ENCODE measurements at regions not wholly inside any gene's neighbourhood (a gene's known extent, or its start where the extent isn't known, plus 50 kb on each side); places are given as distances from the start of the nearest gene placed in this dataset.

DNA sequence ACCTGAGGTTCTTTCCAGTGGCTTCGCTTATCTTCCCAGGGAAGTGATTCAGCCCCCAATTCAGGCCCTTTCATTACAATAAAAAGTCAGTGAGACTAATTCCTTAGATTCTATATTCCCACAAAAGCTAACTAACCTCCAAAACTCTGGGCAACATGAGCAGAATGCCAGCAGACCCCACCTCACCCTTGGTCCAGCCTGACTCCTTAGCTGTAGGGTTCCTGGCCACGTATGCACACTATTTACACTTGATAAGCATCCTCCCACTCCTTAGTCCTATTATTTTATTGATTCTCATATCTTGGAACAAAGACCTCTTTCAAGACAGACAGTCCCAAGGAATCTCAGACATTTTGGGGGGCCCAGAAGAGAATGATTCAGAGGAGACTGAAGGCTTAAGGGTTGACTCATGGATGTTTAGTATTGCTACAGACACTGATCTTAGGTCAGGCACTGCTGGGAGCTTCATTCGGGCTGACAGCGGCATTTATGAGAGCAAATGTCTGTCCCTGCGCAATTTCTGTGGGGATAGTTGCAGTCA is 162.6 kb upstream of the GDF10 start:
- Histone ChIP-seq H3K4me1 (no peaks in the 10 kb centered on the region), H3K9me3 (no peaks in the 10 kb centered on the region), H3K27me3 (no peaks in the 10 kb centered on the region), H3K4me3 (no peak overlapping the region), H3K36me3 (no peaks in the 10 kb centered on the region), H3K27ac (no peak overlapping the region)
- WGBS: 93% methylated on average over 3 of the region's 5 CpGs
- no peak for DNase-seq (ENCODE audit: low spot score in 2 of 2)
- TF ChIP-seq EP300 (IDR thresholded peaks at IDR 0.05) (no peak), POLR2AphosphoS5 (IDR thresholded peaks at IDR 0.05) (no peak), POLR2A (IDR thresholded peaks at IDR 0.05) (no peak)
- TF ChIP-seq, protein P1, sequence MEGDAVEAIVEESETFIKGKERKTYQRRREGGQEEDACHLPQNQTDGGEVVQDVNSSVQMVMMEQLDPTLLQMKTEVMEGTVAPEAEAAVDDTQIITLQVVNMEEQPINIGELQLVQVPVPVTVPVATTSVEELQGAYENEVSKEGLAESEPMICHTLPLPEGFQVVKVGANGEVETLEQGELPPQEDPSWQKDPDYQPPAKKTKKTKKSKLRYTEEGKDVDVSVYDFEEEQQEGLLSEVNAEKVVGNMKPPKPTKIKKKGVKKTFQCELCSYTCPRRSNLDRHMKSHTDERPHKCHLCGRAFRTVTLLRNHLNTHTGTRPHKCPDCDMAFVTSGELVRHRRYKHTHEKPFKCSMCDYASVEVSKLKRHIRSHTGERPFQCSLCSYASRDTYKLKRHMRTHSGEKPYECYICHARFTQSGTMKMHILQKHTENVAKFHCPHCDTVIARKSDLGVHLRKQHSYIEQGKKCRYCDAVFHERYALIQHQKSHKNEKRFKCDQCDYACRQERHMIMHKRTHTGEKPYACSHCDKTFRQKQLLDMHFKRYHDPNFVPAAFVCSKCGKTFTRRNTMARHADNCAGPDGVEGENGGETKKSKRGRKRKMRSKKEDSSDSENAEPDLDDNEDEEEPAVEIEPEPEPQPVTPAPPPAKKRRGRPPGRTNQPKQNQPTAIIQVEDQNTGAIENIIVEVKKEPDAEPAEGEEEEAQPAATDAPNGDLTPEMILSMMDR (IDR thresholded peaks at IDR 0.05): no peak

DNA sequence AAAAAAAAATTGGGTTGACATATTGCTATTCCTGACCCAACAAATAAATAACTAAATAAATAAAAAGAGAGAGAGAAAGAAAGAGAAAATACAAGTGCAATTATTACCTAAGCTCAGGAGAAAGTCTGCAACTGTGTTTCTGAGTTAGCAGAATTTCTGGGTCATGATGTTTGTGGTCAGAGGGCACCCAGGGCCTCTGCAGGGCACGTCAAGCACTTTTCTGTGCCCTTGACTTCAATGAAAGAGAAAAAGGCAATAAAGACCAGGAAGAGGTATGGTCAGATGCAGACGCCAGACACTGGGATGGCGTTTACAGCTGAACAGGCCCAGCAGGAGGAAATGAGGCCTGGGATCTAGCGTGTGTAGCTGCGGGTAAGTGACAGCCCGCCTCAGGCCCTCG is 160.9 kb upstream of the GDF10 start:
- H3K4me3 ChIP-seq: no peak overlapping the region
- H3K36me3 ChIP-seq: no peaks in the 10 kb centered on the region
- no peak overlapping the region for H3K27ac ChIP-seq
- no peak for DNase-seq (ENCODE audit: low spot score in 2 of 2)
- H3K4me1 ChIP-seq: no peaks in the 10 kb centered on the region
- no peaks in the 10 kb centered on the region for H3K9me3 ChIP-seq
- TF ChIP-seq POLR2AphosphoS5 (IDR thresholded peaks at IDR 0.05) (no peak), POLR2A (IDR thresholded peaks at IDR 0.05) (no peak), EP300 (IDR thresholded peaks at IDR 0.05) (no peak)
- TF ChIP-seq, protein P1 (IDR thresholded peaks at IDR 0.05): no peak
- WGBS: 76% methylated on average over 7 of the region's 7 CpGs
- H3K27me3 ChIP-seq: no peaks in the 10 kb centered on the region

DNA sequence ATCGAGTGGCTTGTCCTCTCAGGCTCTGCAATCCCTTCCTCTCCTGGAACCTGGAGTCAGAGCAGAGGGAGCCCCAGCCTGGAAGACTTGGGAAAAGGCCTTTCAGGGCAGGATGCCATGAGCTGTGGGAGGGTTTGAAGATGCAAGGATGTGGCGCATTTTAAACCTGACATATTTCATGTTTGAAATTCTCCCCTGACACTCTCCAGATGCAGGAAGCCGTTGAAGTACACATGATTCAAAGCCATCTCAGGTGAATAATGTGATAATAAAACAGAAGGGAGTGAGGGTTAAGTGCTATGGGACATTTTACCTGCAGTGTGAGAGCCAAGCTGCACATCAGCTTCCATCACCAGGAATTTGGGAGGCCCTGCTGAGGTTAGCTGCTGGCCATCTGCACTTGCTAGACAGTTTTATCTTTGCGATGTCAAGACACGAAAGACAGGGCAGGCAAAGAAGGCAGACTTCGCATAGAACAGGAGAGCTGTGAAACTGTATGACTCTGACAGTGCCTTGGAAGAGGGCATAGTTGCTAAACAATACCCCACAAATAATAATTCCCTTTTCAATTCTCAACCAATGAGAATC is 159.1 kb upstream of the GDF10 start:
- WGBS: 88% methylated on average over 6 of the region's 6 CpGs

DNA sequence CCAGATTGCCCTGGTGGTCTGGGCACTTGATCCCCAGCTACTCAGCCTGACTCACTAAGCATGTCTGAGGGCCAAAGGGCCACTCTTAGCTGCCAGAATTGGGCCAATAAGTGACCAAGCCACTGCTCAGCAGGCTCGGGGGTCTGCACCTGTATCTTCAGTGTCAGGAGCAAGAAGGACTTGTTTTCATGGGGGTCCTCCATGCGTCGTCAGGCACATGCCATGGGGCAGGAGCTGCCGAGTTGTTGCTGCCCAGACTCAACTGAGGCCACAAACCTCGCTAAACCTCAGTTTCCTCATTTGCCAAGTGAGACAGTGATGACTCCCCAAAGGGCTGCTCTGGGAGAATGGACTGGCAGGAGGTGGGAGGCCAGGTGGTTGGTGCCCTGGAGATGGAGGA is 158.6 kb upstream of the GDF10 start:
- H3K27me3 ChIP-seq: no peaks in the 10 kb centered on the region
- no peak for DNase-seq (ENCODE audit: low spot score in 2 of 2)
- H3K36me3 ChIP-seq: no peaks in the 10 kb centered on the region
- no peaks in the 10 kb centered on the region for H3K9me3 ChIP-seq
- peaks cover under 1% of the 10 kb centered on the region for H3K4me1 ChIP-seq
- TF ChIP-seq, protein P1 (IDR thresholded peaks at IDR 0.05): no peak
- TF ChIP-seq POLR2A (IDR thresholded peaks at IDR 0.05): no peak
- no peak overlapping the region for H3K27ac ChIP-seq
- 89% methylated on average over 4 of the region's 5 CpGs for WGBS
- H3K4me3 ChIP-seq: no peak overlapping the region

More for the DNA sequence above, 159.1 kb upstream of the GDF10 start:
- Histone ChIP-seq H3K27ac (no peak overlapping the region), H3K36me3 (no peaks in the 10 kb centered on the region), H3K4me1 (no peaks in the 10 kb centered on the region), H3K27me3 (no peaks in the 10 kb centered on the region), H3K4me3 (no peak overlapping the region), H3K9me3 (no peaks in the 10 kb centered on the region)
- TF ChIP-seq EP300 (IDR thresholded peaks at IDR 0.05) (no peak), POLR2AphosphoS5 (IDR thresholded peaks at IDR 0.05) (no peak), POLR2A (IDR thresholded peaks at IDR 0.05) (no peak)
- TF ChIP-seq, protein P1 (IDR thresholded peaks at IDR 0.05): no peak
- DNase-seq (ENCODE audit: low spot score in 2 of 2): no peak

DNA sequence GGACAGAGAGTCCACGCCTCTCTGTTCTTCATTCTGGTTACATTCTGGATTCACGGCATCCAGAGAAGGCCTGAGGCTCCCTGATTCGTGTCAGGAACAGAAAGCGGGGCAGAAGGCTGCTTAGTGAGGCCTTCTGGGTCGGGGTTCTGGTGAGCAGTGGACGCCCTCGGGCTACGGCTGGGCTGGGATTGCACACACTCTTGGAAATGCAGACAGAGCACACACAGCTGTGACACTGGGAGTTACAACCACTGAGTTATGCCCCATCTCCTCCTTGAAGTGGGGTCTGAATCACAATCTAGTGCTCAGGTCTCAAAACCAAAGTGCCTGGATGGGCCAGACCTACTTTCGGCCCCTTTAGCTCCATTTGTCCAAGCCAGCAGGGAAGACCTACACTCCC is 156.9 kb upstream of the GDF10 start:
- Histone ChIP-seq H3K36me3 (no peaks in the 10 kb centered on the region), H3K27me3 (no peaks in the 10 kb centered on the region), H3K4me1 (peaks cover 10% of the 10 kb centered on the region), H3K9me3 (no peaks in the 10 kb centered on the region), H3K4me3 (no peak overlapping the region), H3K27ac (no peak overlapping the region)
- no peak for TF ChIP-seq POLR2AphosphoS5 (IDR thresholded peaks at IDR 0.05)
- TF ChIP-seq EP300 (IDR thresholded peaks at IDR 0.05): no peak
- TF ChIP-seq, protein P1 (IDR thresholded peaks at IDR 0.05): no peak
- no peak for TF ChIP-seq POLR2A (IDR thresholded peaks at IDR 0.05)
- DNase-seq (ENCODE audit: low spot score in 2 of 2): no peak
- 90% methylated on average over 9 of the region's 9 CpGs for WGBS
